Neural cell (in vitro differentiated cells): ENCODE measurements at regions not wholly inside any gene's neighbourhood (a gene's known extent, or its start where the extent isn't known, plus 50 kb on each side); places are given as distances from the start of the nearest gene placed in this dataset.

Experiments used
- CTCF ChIP-seq: fragments of 450-650 bp; IDR thresholded peaks from 2 replicates; pipeline ENCODE4 v1.5.1; 2014; ENCODE audit warnings: antibody characterized with exemption, mild to moderate bottlenecking, moderate library complexity; ENCODE audit not compliant: poor library complexity, severe bottlenecking
- EP300 ChIP-seq: fragments of 450-650 bp; conservative IDR thresholded peaks from 2 replicates; pipeline ENCODE4 v1.6.1; 2014; ENCODE audit warnings: antibody characterized with exemption, mild to moderate bottlenecking, moderate library complexity; ENCODE audit not compliant: poor library complexity, severe bottlenecking
- MXI1 ChIP-seq: fragments of 450-650 bp; conservative IDR thresholded peaks from 2 replicates; pipeline ENCODE4 v1.6.1; 2014; ENCODE audit warnings: antibody characterized with exemption, mild to moderate bottlenecking; ENCODE audit not compliant: poor library complexity, severe bottlenecking
- POLR2AphosphoS5 ChIP-seq: IDR thresholded peaks from 2 replicates; pipeline ENCODE4 v1.6.1; 2012
- REST ChIP-seq: IDR thresholded peaks from 2 replicates; pipeline ENCODE4 v1.6.1; 2012; ENCODE audit warnings: borderline replicate concordance
- TAF1 ChIP-seq: IDR thresholded peaks from 2 replicates; pipeline ENCODE4 v1.6.1; 2012; ENCODE audit warnings: low read depth

GRCh38 chr13:106423530-106423929 lies 111.9 kb downstream of the EFNB2 start:
- no peak for TF ChIP-seq CTCF
- TF ChIP-seq TAF1, result no peak
- no peak for TF ChIP-seq EP300
- TF ChIP-seq REST, result no peak
- no peak for TF ChIP-seq MXI1
- no peak for TF ChIP-seq POLR2AphosphoS5
